ENCODE measurements at regions not wholly inside any gene's neighbourhood (a gene's known extent, or its start where the extent isn't known, plus 50 kb on each side); places are given as distances from the start of the nearest gene placed in this dataset.

GRCh38 chr16:35516551-35516950, 2057.1 kb downstream of the TP53TG3F start:
- peak; percentile 4 for DNase-seq

GRCh38 chr16:35516971-35517370, 2057.6 kb downstream of the TP53TG3F start:
- no peak for DNase-seq

- DNase-seq: peak; percentile 6
Observed at GRCh38 chr16:35523991-35524390, 2064.6 kb downstream of the TP53TG3F start.

GRCh38 chr16:35525979-35526590, 2066.7 kb downstream of the TP53TG3F start:
- DNase-seq: peak; percentile 9

GRCh38 chr16:35532576-35532975, 2073.2 kb downstream of the TP53TG3F start:
- no peak for DNase-seq

GRCh38 chr16:35533683-35534082, 2074.3 kb downstream of the TP53TG3F start:
- no peak for DNase-seq

- DNase-seq: no peak
Observed at GRCh38 chr16:35543486-35543885, 2084.1 kb downstream of the TP53TG3F start.

GRCh38 chr16:35552763-35553162, 2093.4 kb downstream of the TP53TG3F start:
- DNase-seq: no peak

- no peak for DNase-seq
Observed at GRCh38 chr16:35557731-35558130, 2098.3 kb downstream of the TP53TG3F start.

GRCh38 chr16:35559911-35560636, 2100.7 kb downstream of the TP53TG3F start:
- no peak for DNase-seq

- no peak for DNase-seq
Observed at GRCh38 chr16:35560637-35560984, 2101.2 kb downstream of the TP53TG3F start.

GRCh38 chr16:35561346-35561745, 2101.9 kb downstream of the TP53TG3F start:
- DNase-seq: no peak

- DNase-seq: no peak
Observed at GRCh38 chr16:35562471-35562870, 2103.1 kb downstream of the TP53TG3F start.

GRCh38 chr16:35562919-35563318, 2103.5 kb downstream of the TP53TG3F start:
- no peak for DNase-seq

GRCh38 chr16:35564148-35564547, 2104.7 kb downstream of the TP53TG3F start:
- no peak for DNase-seq

GRCh38 chr16:35564889-35565288, 2105.5 kb downstream of the TP53TG3F start:
- DNase-seq: no peak

GRCh38 chr16:35565626-35566025, 2106.2 kb downstream of the TP53TG3F start:
- no peak for DNase-seq

- DNase-seq: no peak
Observed at GRCh38 chr16:35569413-35569812, 2110.0 kb downstream of the TP53TG3F start.

- DNase-seq: no peak
Observed at GRCh38 chr16:35570946-35571345, 2111.5 kb downstream of the TP53TG3F start.

- no peak for DNase-seq
Observed at GRCh38 chr16:35572186-35572585, 2112.8 kb downstream of the TP53TG3F start.

- DNase-seq: no peak
Observed at GRCh38 chr16:35573407-35573806, 2114.0 kb downstream of the TP53TG3F start.

GRCh38 chr16:35574011-35574410, 2114.6 kb downstream of the TP53TG3F start:
- DNase-seq: no peak

GRCh38 chr16:35574454-35575431, 2115.3 kb downstream of the TP53TG3F start:
- no peak for DNase-seq

- DNase-seq: no peak
Observed at GRCh38 chr16:35575432-35575821, 2116.0 kb downstream of the TP53TG3F start.

Data from NCI-H2171 (cell line).